ENCODE measurements at regions not wholly inside any gene's neighbourhood (a gene's known extent, or its start where the extent isn't known, plus 50 kb on each side); places are given as distances from the start of the nearest gene placed in this dataset.

- ATAC-seq (no peak), DNase-seq (no peak)
- Mint-ChIP-seq H3K9me3 (peaks cover 0 to 2% (median 0%) of the 10 kb centered on the region in 9 donors), H3K36me3 (no peaks in the 10 kb centered on the region), H3K4me3 (no peak overlapping the region), H3K27ac (no peak overlapping the region), H3K4me1 (no peaks in the 10 kb centered on the region), H3K27me3 (no peaks in the 10 kb centered on the region)
- POLR2A ChIA-PET, result no interaction called here
Measured at GRCh38 chr18:66752733-66753132, 148.8 kb upstream of the CDH19 start.

- H3K4me3 Mint-ChIP-seq, result no peak overlapping the region
- no peaks in the 10 kb centered on the region for H3K27me3 Mint-ChIP-seq
- ATAC-seq (no peak), DNase-seq (no peak)
- no peaks in the 10 kb centered on the region for H3K36me3 Mint-ChIP-seq
- no peak overlapping the region for H3K27ac Mint-ChIP-seq
- POLR2A ChIA-PET, result no interaction called here
- no peaks in the 10 kb centered on the region for H3K4me1 Mint-ChIP-seq
- peaks cover 0 to 2% (median 0%) of the 10 kb centered on the region in 9 donors for H3K9me3 Mint-ChIP-seq
Measured at GRCh38 chr18:66749481-66750035, 145.7 kb upstream of the CDH19 start.

- Mint-ChIP-seq H3K27me3 (no peaks in the 10 kb centered on the region), H3K36me3 (no peaks in the 10 kb centered on the region), H3K9me3 (peaks cover 0 to 4% (median 0%) of the 10 kb centered on the region in 9 donors), H3K4me1 (no peaks in the 10 kb centered on the region), H3K4me3 (no peak overlapping the region), H3K27ac (no peak overlapping the region)
- ATAC-seq (no peak), DNase-seq (no peak)
- POLR2A ChIA-PET, result no interaction called here
Measured at GRCh38 chr18:66749030-66749429, 145.1 kb upstream of the CDH19 start.

GRCh38 chr18:66742832-66743231 is 138.9 kb upstream of the CDH19 start:
- POLR2A ChIA-PET, result no interaction called here
- Mint-ChIP-seq H3K36me3 (no peaks in the 10 kb centered on the region), H3K4me3 (no peak overlapping the region), H3K9me3 (peaks cover 0 to 21% (median 2%) of the 10 kb centered on the region in 9 donors), H3K4me1 (no peaks in the 10 kb centered on the region), H3K27ac (no peak overlapping the region), H3K27me3 (no peaks in the 10 kb centered on the region)
- no peak for DNase-seq
- ATAC-seq, result no peak

- H3K27me3 Mint-ChIP-seq, result no peaks in the 10 kb centered on the region
- POLR2A ChIA-PET, result no interaction called here
- H3K27ac Mint-ChIP-seq, result no peak overlapping the region
- no peaks in the 10 kb centered on the region for H3K36me3 Mint-ChIP-seq
- no peaks in the 10 kb centered on the region for H3K4me1 Mint-ChIP-seq
- H3K9me3 Mint-ChIP-seq, result peaks cover 0 to 22% (median 7%) of the 10 kb centered on the region in 9 donors
- no peak overlapping the region for H3K4me3 Mint-ChIP-seq
- ATAC-seq (no peak), DNase-seq (no peak)
Measured at GRCh38 chr18:66735933-66736332, 132.0 kb upstream of the CDH19 start.

GRCh38 chr18:66734451-66734850 is 130.6 kb upstream of the CDH19 start:
- Mint-ChIP-seq H3K9me3 (peaks cover 0 to 15% (median 6%) of the 10 kb centered on the region in 9 donors), H3K36me3 (no peaks in the 10 kb centered on the region), H3K4me3 (no peak overlapping the region), H3K4me1 (no peaks in the 10 kb centered on the region), H3K27ac (no peak overlapping the region), H3K27me3 (no peaks in the 10 kb centered on the region)
- DNase-seq (no peak), ATAC-seq (no peak)
- POLR2A ChIA-PET, result no interaction called here

- no peaks in the 10 kb centered on the region for H3K36me3 Mint-ChIP-seq
- no peak for DNase-seq
- no peaks in the 10 kb centered on the region for H3K4me1 Mint-ChIP-seq
- H3K27ac Mint-ChIP-seq, result no peak overlapping the region
- ATAC-seq, result no peak
- no peaks in the 10 kb centered on the region for H3K27me3 Mint-ChIP-seq
- no peak overlapping the region for H3K4me3 Mint-ChIP-seq
- peaks cover 0 to 15% (median 7%) of the 10 kb centered on the region in 9 donors for H3K9me3 Mint-ChIP-seq
- POLR2A ChIA-PET, result no interaction called here
Measured at GRCh38 chr18:66731890-66732289, 128.0 kb upstream of the CDH19 start.

- H3K4me3 Mint-ChIP-seq, result no peak overlapping the region
- no peaks in the 10 kb centered on the region for H3K27me3 Mint-ChIP-seq
- POLR2A ChIA-PET, result no interaction called here
- ATAC-seq (no peak), DNase-seq (no peak)
- no peak overlapping the region for H3K27ac Mint-ChIP-seq
- no peaks in the 10 kb centered on the region for H3K4me1 Mint-ChIP-seq
- H3K36me3 Mint-ChIP-seq, result no peaks in the 10 kb centered on the region
- peaks cover 0 to 9% (median 3%) of the 10 kb centered on the region in 9 donors for H3K9me3 Mint-ChIP-seq
Measured at GRCh38 chr18:66729442-66730239, 125.8 kb upstream of the CDH19 start.

- Mint-ChIP-seq H3K36me3 (no peaks in the 10 kb centered on the region), H3K27ac (no peak overlapping the region), H3K4me1 (no peaks in the 10 kb centered on the region), H3K27me3 (no peaks in the 10 kb centered on the region), H3K4me3 (no peak overlapping the region), H3K9me3 (peaks cover 0 to 5% (median under 1%) of the 10 kb centered on the region in 9 donors)
- ATAC-seq (no peak), DNase-seq (no peak)
- POLR2A ChIA-PET, result no interaction called here
Measured at GRCh38 chr18:66728951-66729350, 125.1 kb upstream of the CDH19 start.

GRCh38 chr18:66727991-66728390 is 124.1 kb upstream of the CDH19 start:
- Mint-ChIP-seq H3K9me3 (peaks cover 0 to 5% (median 0%) of the 10 kb centered on the region in 9 donors), H3K36me3 (no peaks in the 10 kb centered on the region), H3K4me1 (no peaks in the 10 kb centered on the region), H3K27me3 (no peaks in the 10 kb centered on the region), H3K4me3 (no peak overlapping the region), H3K27ac (no peak overlapping the region)
- DNase-seq (no peak), ATAC-seq (no peak)
- POLR2A ChIA-PET, result no interaction called here

- peaks cover 0 to 2% (median 0%) of the 10 kb centered on the region in 9 donors for H3K9me3 Mint-ChIP-seq
- no peaks in the 10 kb centered on the region for H3K4me1 Mint-ChIP-seq
- POLR2A ChIA-PET, result no interaction called here
- H3K27ac Mint-ChIP-seq, result no peak overlapping the region
- H3K4me3 Mint-ChIP-seq, result no peak overlapping the region
- H3K27me3 Mint-ChIP-seq, result no peaks in the 10 kb centered on the region
- no peak for DNase-seq
- ATAC-seq, result no peak
- no peaks in the 10 kb centered on the region for H3K36me3 Mint-ChIP-seq
Measured at GRCh38 chr18:66724664-66725356, 120.9 kb upstream of the CDH19 start.

GRCh38 chr18:66722671-66723070 is 118.8 kb upstream of the CDH19 start:
- POLR2A ChIA-PET, result no interaction called here
- ATAC-seq, result no peak
- no peak overlapping the region for H3K27ac Mint-ChIP-seq
- H3K36me3 Mint-ChIP-seq, result no peaks in the 10 kb centered on the region
- DNase-seq, result no peak
- H3K27me3 Mint-ChIP-seq, result no peaks in the 10 kb centered on the region
- H3K4me3 Mint-ChIP-seq, result no peak overlapping the region
- H3K9me3 Mint-ChIP-seq, result no peaks in the 10 kb centered on the region
- H3K4me1 Mint-ChIP-seq, result no peaks in the 10 kb centered on the region

- H3K27ac Mint-ChIP-seq, result no peak overlapping the region
- H3K36me3 Mint-ChIP-seq, result no peaks in the 10 kb centered on the region
- ATAC-seq (no peak), DNase-seq (no peak)
- no peaks in the 10 kb centered on the region for H3K4me1 Mint-ChIP-seq
- POLR2A ChIA-PET, result no interaction called here
- H3K9me3 Mint-ChIP-seq, result peaks cover 0 to 3% (median 0%) of the 10 kb centered on the region in 9 donors
- no peak overlapping the region for H3K4me3 Mint-ChIP-seq
- no peaks in the 10 kb centered on the region for H3K27me3 Mint-ChIP-seq
Measured at GRCh38 chr18:66708646-66709045, 104.8 kb upstream of the CDH19 start.
